ENCODE measurements at regions not wholly inside any gene's neighbourhood (a gene's known extent, or its start where the extent isn't known, plus 50 kb on each side); places are given as distances from the start of the nearest gene placed in this dataset.
"Not testable (repeated sequence)": the region's sequence is repeated elsewhere in the genome, so short reads cannot be mapped to it uniquely, and the experiment has no call there.

GRCh38 chr12:13561923-13562322 is 365.4 kb downstream of the EMP1 start:
- no peak for DNase-seq

GRCh38 chr12:13559318-13559978 is 362.9 kb downstream of the EMP1 start:
- no peak for DNase-seq

GRCh38 chr12:13552830-13553229 is 356.3 kb downstream of the EMP1 start:
- DNase-seq, result no peak

GRCh38 chr12:13547283-13547682 is 350.8 kb downstream of the EMP1 start:
- no peak for DNase-seq

GRCh38 chr12:13546231-13546630 is 349.7 kb downstream of the EMP1 start:
- no peak for DNase-seq

GRCh38 chr12:13539051-13539450 is 342.5 kb downstream of the EMP1 start:
- no peak for DNase-seq

GRCh38 chr12:13538136-13538535 is 341.6 kb downstream of the EMP1 start:
- DNase-seq, result no peak

- DNase-seq, result no peak
These were observed 341.1 kb downstream of the EMP1 start for GRCh38 chr12:13537623-13538022.

- DNase-seq, result no peak
These were observed 339.8 kb downstream of the EMP1 start for GRCh38 chr12:13536219-13536910.

- peak; percentile 88 for DNase-seq
These were observed 338.3 kb downstream of the EMP1 start for GRCh38 chr12:13534645-13535398.

GRCh38 chr12:13534242-13534641 is 337.7 kb downstream of the EMP1 start:
- peak; percentile 33 for DNase-seq

- no peak for DNase-seq
These were observed 334.4 kb downstream of the EMP1 start for GRCh38 chr12:13530966-13531365.

- DNase-seq, result peak; percentile 4
These were observed 329.8 kb downstream of the EMP1 start for GRCh38 chr12:13526185-13526921.

- no peak for DNase-seq
These were observed 327.2 kb downstream of the EMP1 start for GRCh38 chr12:13523536-13524307.

GRCh38 chr12:13518034-13518433 is 321.5 kb downstream of the EMP1 start:
- DNase-seq, result not testable (repeated sequence)

GRCh38 chr12:13509740-13510139 is 313.2 kb downstream of the EMP1 start:
- no peak for DNase-seq

GRCh38 chr12:13505636-13506035 is 309.1 kb downstream of the EMP1 start:
- DNase-seq, result no peak

GRCh38 chr12:13505224-13505623 is 308.7 kb downstream of the EMP1 start:
- no peak for DNase-seq

GRCh38 chr12:13504736-13505135 is 308.2 kb downstream of the EMP1 start:
- no peak for DNase-seq

- DNase-seq, result no peak
These were observed 307.5 kb downstream of the EMP1 start for GRCh38 chr12:13504074-13504473.

GRCh38 chr12:13503094-13503835 is 306.7 kb downstream of the EMP1 start:
- no peak for DNase-seq

Data from left kidney (tissue), 1 donor.